ENCODE measurements at regions not wholly inside any gene's neighbourhood (a gene's known extent, or its start where the extent isn't known, plus 50 kb on each side); places are given as distances from the start of the nearest gene placed in this dataset.
"Not testable (repeated sequence)": the region's sequence is repeated elsewhere in the genome, so short reads cannot be mapped to it uniquely, and the experiment has no call there.

- DNase-seq (ENCODE audit: low spot score) = no peak
These were observed 91.4 kb upstream of the AFDN start for GRCh38 chr6:167735084-167735950.

GRCh38 chr6:167735951-167736288 lies 90.8 kb upstream of the AFDN start:
- no peak for DNase-seq (ENCODE audit: low spot score)

DNA sequence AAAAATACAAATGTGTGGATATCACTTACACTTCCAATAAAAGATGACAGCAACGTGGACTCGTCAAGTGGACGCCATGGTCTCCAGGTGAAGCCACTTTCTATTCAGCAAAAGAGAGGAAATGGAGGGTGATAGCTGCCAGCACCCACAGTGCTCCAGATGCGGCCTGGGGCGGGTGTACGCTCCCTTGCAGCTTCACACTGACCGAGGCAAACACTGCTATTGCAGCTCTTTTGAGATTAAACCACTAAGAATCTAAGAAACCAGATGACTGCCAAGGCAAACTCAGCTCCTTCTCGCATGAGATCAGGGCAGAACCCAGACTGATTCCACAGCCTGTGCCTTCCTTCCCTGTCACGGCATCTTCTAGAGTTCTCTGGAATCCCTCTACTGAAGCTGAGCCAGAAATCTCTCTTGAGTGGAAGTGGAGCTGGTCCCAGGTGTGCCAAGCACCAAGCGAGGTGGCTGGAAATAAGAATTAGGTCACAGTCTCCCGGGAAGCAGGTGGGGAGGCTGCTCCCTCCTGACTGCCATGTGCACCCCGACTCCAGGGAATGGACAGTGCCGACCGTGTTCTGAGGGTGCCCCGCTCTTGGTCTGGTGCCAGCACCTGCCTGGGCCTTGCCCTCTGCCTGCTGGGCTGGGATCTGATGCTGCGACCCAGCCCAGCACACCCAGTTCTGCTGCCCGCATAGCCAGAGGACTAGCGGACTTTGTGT lies 90.1 kb upstream of the AFDN start:
- no peak for DNase-seq (ENCODE audit: low spot score)

GRCh38 chr6:167737205-167737830 lies 89.4 kb upstream of the AFDN start:
- no peak for DNase-seq (ENCODE audit: low spot score)

- DNase-seq (ENCODE audit: low spot score) = no peak
These were observed 88.3 kb upstream of the AFDN start for GRCh38 chr6:167738386-167738785.

GRCh38 chr6:167739721-167740475 lies 86.8 kb upstream of the AFDN start:
- no peak for DNase-seq (ENCODE audit: low spot score)

- DNase-seq (ENCODE audit: low spot score) = peak; percentile 8
These were observed 83.9 kb upstream of the AFDN start for GRCh38 chr6:167742719-167743303.

- DNase-seq (ENCODE audit: low spot score) = no peak
These were observed 81.7 kb upstream of the AFDN start for GRCh38 chr6:167744681-167745669.

GRCh38 chr6:167745670-167746389 lies 80.9 kb upstream of the AFDN start:
- no peak for DNase-seq (ENCODE audit: low spot score)

GRCh38 chr6:167746390-167746907 lies 80.3 kb upstream of the AFDN start:
- DNase-seq (ENCODE audit: low spot score) = no peak

- DNase-seq (ENCODE audit: low spot score) = no peak
These were observed 79.7 kb upstream of the AFDN start for GRCh38 chr6:167746975-167747374.

DNA sequence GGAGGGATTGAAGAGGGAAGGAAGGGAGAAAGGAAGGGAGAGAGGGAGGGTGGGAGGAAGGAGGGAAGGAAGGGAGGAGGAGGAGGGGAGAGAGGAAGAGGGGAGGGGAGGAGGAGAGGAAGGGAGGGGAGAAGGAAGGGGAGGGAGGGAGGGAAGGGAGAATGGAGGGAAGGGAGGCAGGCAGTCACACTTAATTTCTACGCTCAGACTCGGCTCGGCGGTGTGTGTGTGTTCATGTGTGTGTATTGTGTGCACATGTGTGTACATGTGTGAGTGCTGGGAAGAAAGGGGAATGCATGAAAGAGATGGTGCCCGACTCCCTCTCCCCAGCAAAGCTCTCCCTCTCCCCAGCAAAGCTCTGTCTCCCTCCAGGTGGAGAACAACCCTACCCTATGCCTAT lies 79.1 kb upstream of the AFDN start:
- DNase-seq (ENCODE audit: low spot score) = no peak

DNA sequence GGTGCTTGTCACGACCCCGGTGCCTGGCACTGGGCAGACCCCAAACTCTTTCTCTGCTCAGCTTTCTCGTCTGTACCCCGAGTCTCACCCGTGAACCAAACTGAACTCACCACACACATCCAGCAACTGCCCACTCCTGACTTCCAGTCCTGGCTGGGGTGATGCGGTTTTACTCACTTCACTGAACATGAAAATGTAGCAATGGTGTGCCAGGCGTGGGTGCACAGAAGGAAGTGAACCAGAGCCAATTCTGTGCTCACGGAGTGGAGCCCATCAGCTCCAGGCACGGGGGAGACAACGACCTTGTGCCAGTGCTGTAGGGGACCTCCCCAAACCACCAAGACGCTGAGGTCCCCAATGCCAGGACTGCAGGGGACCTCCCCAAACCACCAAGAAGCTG lies 78.7 kb upstream of the AFDN start:
- no peak for DNase-seq (ENCODE audit: low spot score)

GRCh38 chr6:167748458-167749379 lies 78.0 kb upstream of the AFDN start:
- DNase-seq (ENCODE audit: low spot score) = no peak

DNA sequence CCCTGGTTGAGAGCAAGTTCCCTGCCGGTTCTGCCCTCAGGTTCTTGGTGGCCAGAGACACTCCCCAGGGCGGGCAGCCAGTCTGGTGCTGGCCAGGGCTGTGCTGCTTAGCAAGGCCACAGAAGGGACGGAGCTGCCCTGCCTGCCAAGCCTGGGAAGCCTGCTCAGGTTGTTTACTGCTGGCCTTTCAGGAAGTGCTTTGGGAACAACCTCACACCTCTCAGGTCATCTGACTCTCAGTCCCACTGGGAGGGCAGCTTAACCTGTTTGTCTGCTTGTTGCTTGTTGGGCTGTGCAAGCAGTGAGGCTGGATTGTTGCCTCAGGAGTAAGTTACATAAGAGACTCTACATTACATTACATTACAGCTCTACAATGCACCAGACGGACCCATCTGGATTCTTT lies 75.8 kb upstream of the AFDN start:
- DNase-seq (ENCODE audit: low spot score) = no peak

- no peak for DNase-seq (ENCODE audit: low spot score)
These were observed 75.1 kb upstream of the AFDN start for GRCh38 chr6:167751579-167752115.

DNA sequence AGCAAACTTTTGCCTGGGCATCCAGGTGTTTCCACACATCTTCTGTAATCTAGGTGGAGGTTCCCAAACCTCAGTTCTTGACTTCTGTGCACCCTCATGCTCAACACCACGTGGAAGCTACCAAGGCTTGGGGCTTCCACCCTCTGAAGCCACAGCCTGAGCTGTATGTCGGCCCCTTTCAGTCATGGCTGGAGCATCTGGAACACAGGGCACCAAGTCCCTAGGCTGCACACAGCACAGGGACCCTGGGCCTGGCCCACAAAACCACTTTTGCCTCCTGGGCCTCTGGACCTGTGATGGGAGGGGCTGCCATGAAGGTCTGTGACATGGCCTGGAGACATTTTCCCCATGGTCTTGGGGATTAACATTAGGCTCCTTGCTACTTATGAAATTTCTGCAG lies 73.4 kb upstream of the AFDN start:
- DNase-seq (ENCODE audit: low spot score) = not testable (repeated sequence)

- DNase-seq (ENCODE audit: low spot score) = no peak
These were observed 72.0 kb upstream of the AFDN start for GRCh38 chr6:167754691-167755090.

Data from A172 (cell line).